ENCODE measurements at regions not wholly inside any gene's neighbourhood (a gene's known extent, or its start where the extent isn't known, plus 50 kb on each side); places are given as distances from the start of the nearest gene placed in this dataset.
A peak's percentile ranks its signal among the peaks of the same experiment; 100 is the strongest.
"Not testable (repeated sequence)": the region's sequence is repeated elsewhere in the genome, so short reads cannot be mapped to it uniquely, and the experiment has no call there.

DNA sequence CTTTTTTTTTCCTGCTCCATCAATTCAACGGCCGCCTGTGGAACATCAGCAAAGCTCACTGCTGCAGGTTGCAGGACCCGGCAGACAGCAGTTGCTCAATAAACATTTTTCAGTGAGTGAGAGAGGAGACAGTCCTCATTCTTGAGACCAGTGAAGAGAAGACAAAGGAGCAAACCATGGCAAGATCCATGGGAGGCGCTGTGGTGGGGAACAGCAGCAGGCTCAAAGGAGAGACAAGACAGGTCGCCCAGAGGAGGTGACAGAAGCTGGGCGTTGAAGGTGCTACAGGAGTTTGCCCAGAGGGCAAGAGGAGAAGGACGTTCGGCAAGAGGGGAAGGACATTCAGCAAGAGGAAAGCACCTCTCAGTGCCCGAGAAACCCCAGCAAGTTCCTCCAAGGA lies 74.5 kb upstream of the FGFR2 start:
- Histone ChIP-seq H3K9me3 (ENCODE audit: control insufficient read depth, insufficient read depth, low read depth, low read length) (no peaks in the 10 kb centered on the region), H3K36me3 (ENCODE audit: control insufficient read depth in 2 of 2, insufficient read depth in 1 of 2, low read length in 2 of 2) (no peaks in the 10 kb centered on the region), H3K4me3 (ENCODE audit: low read depth, low read length) (no peak overlapping the region), H3K27ac (ENCODE audit: extremely low read depth, low read depth, low read length) (no peak overlapping the region), H3K4me1 (ENCODE audit: control insufficient read depth, insufficient read depth, low read length) (0 out of 2 replicates have a peak, but pooled peaks cover 8% of the 10 kb centered on the region)
- ChIA-PET POLR2A (no interaction called here), CTCF (interaction anchor here (0.5 kb wide), 1 partner anchor 15 kb away, joined by 3 read pairs; no protein-coding TSS in a partner anchor)
- TF ChIP-seq, protein P1, sequence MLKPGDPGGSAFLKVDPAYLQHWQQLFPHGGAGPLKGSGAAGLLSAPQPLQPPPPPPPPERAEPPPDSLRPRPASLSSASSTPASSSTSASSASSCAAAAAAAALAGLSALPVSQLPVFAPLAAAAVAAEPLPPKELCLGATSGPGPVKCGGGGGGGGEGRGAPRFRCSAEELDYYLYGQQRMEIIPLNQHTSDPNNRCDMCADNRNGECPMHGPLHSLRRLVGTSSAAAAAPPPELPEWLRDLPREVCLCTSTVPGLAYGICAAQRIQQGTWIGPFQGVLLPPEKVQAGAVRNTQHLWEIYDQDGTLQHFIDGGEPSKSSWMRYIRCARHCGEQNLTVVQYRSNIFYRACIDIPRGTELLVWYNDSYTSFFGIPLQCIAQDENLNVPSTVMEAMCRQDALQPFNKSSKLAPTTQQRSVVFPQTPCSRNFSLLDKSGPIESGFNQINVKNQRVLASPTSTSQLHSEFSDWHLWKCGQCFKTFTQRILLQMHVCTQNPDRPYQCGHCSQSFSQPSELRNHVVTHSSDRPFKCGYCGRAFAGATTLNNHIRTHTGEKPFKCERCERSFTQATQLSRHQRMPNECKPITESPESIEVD (tag by site-specific recombination; IDR thresholded peaks at IDR 0.05) = no peak
- no peak for TF ChIP-seq ZFP3 (tag by site-specific recombination; IDR thresholded peaks at IDR 0.05; ENCODE audit: low read depth)
- no peak for TF ChIP-seq ZNF701 (tag by site-specific recombination; IDR thresholded peaks at IDR 0.05)

DNA sequence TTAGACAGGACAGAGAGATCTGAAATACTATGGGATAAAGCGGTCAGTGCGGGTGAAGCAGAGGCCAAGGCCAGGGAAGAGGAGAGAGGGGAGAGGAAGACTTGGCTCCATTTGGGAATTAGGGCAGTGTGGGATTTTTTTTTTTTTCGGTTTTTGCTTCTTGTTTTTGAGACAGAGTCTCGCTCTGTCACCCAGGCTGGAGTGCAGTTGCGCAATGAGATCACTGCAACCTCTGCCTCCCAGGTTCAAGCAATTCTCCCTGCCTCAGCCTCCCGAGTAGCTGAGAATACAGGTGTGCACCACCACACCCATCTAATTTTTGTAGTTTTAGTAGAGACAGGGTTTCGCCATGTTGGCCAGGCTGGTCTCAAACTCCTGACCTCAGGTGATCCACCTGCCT lies 71.6 kb upstream of the FGFR2 start:
- POLR2A ChIA-PET; H3K9me3 ChIP-seq (ENCODE audit: control insufficient read depth, insufficient read depth, low read depth, low read length); H3K27ac ChIP-seq (ENCODE audit: extremely low read depth, low read depth, low read length); H3K36me3 ChIP-seq (ENCODE audit: control insufficient read depth in 2 of 2, insufficient read depth in 1 of 2, low read length in 2 of 2); H3K4me3 ChIP-seq (ENCODE audit: low read depth, low read length); H3K4me1 ChIP-seq (ENCODE audit: control insufficient read depth, insufficient read depth, low read length): not testable (repeated sequence)
- CTCF ChIA-PET = interaction anchor here (0.6 kb wide), 1 partner anchor 233 kb away, joined by 3 read pairs; no protein-coding TSS in a partner anchor

DNA sequence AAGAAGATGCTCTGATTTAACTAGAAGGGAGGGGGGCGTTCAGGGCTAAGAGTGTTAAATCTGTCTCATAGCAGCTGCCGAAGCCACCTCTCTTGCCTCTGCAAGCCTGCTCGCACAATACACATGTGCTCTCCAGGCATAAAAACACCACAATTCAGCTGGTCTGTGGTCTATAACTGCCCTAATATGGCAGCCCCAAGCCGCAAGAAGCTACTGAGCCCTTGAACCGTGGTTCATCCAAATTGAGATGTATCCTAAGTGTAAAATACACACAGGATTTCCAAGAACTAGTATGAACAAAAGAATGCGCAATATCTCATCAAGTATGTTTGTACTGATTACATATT lies 70.8 kb upstream of the FGFR2 start:
- Histone ChIP-seq H3K9me3 (ENCODE audit: control insufficient read depth, insufficient read depth, low read depth, low read length) (no peaks in the 10 kb centered on the region), H3K4me1 (ENCODE audit: control insufficient read depth, insufficient read depth, low read length) (0 out of 2 replicates have a peak, but pooled peaks cover 8% of the 10 kb centered on the region), H3K36me3 (ENCODE audit: control insufficient read depth in 2 of 2, insufficient read depth in 1 of 2, low read length in 2 of 2) (no peaks in the 10 kb centered on the region), H3K27ac (ENCODE audit: extremely low read depth, low read depth, low read length) (no peak overlapping the region; the same call in 1 of the 2 replicates), H3K4me3 (ENCODE audit: low read depth, low read length) (no peak overlapping the region)
- TF ChIP-seq ZNF2 (tag by site-specific recombination; IDR thresholded peaks at IDR 0.05) = 0 out of 2 replicates have a peak, but pooled peaks have one; percentile 3
- no peak for TF ChIP-seq SP3 (tag by site-specific recombination; IDR thresholded peaks at IDR 0.05)
- TF ChIP-seq, protein P2, sequence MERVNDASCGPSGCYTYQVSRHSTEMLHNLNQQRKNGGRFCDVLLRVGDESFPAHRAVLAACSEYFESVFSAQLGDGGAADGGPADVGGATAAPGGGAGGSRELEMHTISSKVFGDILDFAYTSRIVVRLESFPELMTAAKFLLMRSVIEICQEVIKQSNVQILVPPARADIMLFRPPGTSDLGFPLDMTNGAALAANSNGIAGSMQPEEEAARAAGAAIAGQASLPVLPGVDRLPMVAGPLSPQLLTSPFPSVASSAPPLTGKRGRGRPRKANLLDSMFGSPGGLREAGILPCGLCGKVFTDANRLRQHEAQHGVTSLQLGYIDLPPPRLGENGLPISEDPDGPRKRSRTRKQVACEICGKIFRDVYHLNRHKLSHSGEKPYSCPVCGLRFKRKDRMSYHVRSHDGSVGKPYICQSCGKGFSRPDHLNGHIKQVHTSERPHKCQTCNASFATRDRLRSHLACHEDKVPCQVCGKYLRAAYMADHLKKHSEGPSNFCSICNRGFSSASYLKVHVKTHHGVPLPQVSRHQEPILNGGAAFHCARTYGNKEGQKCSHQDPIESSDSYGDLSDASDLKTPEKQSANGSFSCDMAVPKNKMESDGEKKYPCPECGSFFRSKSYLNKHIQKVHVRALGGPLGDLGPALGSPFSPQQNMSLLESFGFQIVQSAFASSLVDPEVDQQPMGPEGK (tag by site-specific recombination; IDR thresholded peaks at IDR 0.05) = 0 out of 2 replicates have a peak, but pooled peaks have one; percentile 2
- CTCF ChIA-PET = no interaction called here
- POLR2A ChIA-PET = no interaction called here

DNA sequence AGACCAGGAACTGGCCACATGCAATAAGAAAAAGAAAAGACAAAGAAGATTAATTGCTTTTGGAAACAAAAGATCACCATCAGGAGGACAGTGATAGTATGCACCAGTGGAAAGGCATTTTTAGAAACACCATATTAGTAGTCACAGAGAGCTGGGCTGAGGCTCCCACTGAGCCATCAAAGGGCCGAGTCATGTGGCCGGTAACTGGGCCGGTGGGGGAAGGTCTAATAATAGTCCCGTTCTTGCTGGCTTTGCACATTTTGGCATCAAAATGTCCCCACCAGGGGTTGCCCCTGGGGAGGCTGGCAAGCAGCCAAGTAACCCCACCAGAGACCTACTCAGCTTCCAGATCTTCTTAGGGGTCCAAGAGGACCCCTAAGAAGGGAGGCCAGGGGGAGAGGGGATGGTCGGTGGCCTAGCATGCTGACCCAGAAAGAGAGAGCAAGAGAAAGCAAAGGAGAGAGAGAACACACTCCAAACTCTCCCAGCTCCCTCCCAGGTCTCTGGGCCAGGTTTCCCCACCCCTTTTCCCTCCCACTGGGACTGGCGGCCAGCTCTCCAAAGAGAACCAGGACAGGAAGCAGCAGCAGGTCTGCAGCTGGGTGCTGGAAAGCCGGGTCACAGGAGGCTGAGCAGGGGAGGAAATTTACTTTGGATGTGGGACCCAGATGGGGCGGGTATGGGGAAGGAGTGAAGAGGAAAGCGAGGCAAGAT lies 70.2 kb upstream of the FGFR2 start:
- POLR2A ChIA-PET = no interaction called here
- TF ChIP-seq KLF10 (tag by site-specific recombination; IDR thresholded peaks at IDR 0.05) = no peak
- TF ChIP-seq, protein P3, sequence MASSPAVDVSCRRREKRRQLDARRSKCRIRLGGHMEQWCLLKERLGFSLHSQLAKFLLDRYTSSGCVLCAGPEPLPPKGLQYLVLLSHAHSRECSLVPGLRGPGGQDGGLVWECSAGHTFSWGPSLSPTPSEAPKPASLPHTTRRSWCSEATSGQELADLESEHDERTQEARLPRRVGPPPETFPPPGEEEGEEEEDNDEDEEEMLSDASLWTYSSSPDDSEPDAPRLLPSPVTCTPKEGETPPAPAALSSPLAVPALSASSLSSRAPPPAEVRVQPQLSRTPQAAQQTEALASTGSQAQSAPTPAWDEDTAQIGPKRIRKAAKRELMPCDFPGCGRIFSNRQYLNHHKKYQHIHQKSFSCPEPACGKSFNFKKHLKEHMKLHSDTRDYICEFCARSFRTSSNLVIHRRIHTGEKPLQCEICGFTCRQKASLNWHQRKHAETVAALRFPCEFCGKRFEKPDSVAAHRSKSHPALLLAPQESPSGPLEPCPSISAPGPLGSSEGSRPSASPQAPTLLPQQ (tag by site-specific recombination; IDR thresholded peaks at IDR 0.05) = peak; percentile 30; the same call in 1 of the 2 replicates
- TF ChIP-seq, protein P4, sequence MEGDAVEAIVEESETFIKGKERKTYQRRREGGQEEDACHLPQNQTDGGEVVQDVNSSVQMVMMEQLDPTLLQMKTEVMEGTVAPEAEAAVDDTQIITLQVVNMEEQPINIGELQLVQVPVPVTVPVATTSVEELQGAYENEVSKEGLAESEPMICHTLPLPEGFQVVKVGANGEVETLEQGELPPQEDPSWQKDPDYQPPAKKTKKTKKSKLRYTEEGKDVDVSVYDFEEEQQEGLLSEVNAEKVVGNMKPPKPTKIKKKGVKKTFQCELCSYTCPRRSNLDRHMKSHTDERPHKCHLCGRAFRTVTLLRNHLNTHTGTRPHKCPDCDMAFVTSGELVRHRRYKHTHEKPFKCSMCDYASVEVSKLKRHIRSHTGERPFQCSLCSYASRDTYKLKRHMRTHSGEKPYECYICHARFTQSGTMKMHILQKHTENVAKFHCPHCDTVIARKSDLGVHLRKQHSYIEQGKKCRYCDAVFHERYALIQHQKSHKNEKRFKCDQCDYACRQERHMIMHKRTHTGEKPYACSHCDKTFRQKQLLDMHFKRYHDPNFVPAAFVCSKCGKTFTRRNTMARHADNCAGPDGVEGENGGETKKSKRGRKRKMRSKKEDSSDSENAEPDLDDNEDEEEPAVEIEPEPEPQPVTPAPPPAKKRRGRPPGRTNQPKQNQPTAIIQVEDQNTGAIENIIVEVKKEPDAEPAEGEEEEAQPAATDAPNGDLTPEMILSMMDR (tag by site-specific recombination; IDR thresholded peaks at IDR 0.05) = 0 out of 2 replicates have a peak, but pooled peaks have one; percentile 11
- TF ChIP-seq ZNF561 (tag by site-specific recombination; IDR thresholded peaks at IDR 0.05; ENCODE audit: borderline replicate concordance) = peak; percentile 26; the same call in 1 of the 2 replicates
- peak; percentile 59; the same call in 1 of the 2 replicates for TF ChIP-seq TRIM28 (IDR thresholded peaks at IDR 0.05; ENCODE audit: borderline replicate concordance, low read length)
- peak; percentile 47; the same call in 1 of the 2 replicates for TF ChIP-seq ZNF596 (tag by site-specific recombination; IDR thresholded peaks at IDR 0.05)
- TF ChIP-seq, protein P5, sequence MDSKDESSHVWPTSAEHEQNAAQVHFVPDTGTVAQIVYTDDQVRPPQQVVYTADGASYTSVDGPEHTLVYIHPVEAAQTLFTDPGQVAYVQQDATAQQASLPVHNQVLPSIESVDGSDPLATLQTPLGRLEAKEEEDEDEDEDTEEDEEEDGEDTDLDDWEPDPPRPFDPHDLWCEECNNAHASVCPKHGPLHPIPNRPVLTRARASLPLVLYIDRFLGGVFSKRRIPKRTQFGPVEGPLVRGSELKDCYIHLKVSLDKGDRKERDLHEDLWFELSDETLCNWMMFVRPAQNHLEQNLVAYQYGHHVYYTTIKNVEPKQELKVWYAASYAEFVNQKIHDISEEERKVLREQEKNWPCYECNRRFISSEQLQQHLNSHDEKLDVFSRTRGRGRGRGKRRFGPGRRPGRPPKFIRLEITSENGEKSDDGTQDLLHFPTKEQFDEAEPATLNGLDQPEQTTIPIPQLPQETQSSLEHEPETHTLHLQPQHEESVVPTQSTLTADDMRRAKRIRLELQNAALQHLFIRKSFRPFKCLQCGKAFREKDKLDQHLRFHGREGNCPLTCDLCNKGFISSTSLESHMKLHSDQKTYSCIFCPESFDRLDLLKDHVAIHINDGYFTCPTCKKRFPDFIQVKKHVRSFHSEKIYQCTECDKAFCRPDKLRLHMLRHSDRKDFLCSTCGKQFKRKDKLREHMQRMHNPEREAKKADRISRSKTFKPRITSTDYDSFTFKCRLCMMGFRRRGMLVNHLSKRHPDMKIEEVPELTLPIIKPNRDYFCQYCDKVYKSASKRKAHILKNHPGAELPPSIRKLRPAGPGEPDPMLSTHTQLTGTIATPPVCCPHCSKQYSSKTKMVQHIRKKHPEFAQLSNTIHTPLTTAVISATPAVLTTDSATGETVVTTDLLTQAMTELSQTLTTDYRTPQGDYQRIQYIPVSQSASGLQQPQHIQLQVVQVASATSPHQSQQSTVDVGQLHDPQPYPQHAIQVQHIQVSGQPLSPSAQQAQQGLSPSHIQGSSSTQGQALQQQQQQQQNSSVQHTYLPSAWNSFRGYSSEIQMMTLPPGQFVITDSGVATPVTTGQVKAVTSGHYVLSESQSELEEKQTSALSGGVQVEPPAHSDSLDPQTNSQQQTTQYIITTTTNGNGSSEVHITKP (tag by site-specific recombination; IDR thresholded peaks at IDR 0.05) = peak; percentile 40; the same call in 1 of the 2 replicates
- peak; percentile 23; the same call in 1 of the 2 replicates for TF ChIP-seq ZNF2 (tag by site-specific recombination; IDR thresholded peaks at IDR 0.05)
- TF ChIP-seq ZBTB48 (tag by site-specific recombination; IDR thresholded peaks at IDR 0.05) = peak; percentile 69; the same call in 1 of the 2 replicates

More for the DNA sequence above, 70.2 kb upstream of the FGFR2 start:
- Histone ChIP-seq H3K4me1 (ENCODE audit: control insufficient read depth, insufficient read depth, low read length) (0 out of 2 replicates have a peak, but pooled peaks cover 8% of the 10 kb centered on the region), H3K36me3 (ENCODE audit: control insufficient read depth in 2 of 2, insufficient read depth in 1 of 2, low read length in 2 of 2) (no peaks in the 10 kb centered on the region), H3K9me3 (ENCODE audit: control insufficient read depth, insufficient read depth, low read depth, low read length) (no peaks in the 10 kb centered on the region), H3K27ac (ENCODE audit: extremely low read depth, low read depth, low read length) (no peak overlapping the region; the same call in 1 of the 2 replicates), H3K4me3 (ENCODE audit: low read depth, low read length) (no peak overlapping the region)
- CTCF ChIA-PET = interaction anchor here (0.7 kb wide), 2 partner anchors 233 to 699 kb away, joined by 3 to 4 read pairs; no protein-coding TSS in a partner anchor
